Colonic mucosa (tissue), 4 donors: ENCODE measurements at regions not wholly inside any gene's neighbourhood (a gene's known extent, or its start where the extent isn't known, plus 50 kb on each side); places are given as distances from the start of the nearest gene placed in this dataset.

Experiments
- DNase-seq: peaks from one replicate; pipeline ENCODE4 v3.0.0-alpha.2; 2020
- H3K27ac ChIP-seq: fragments of 200-600 bp; one replicate; pipeline ENCODE4 v1.8.0; 2021
- H3K27me3 ChIP-seq: fragments of 200-600 bp; one replicate; pipeline ENCODE4 v1.8.0; 2021
- H3K36me3 ChIP-seq: fragments of 200-600 bp; one replicate; pipeline ENCODE4 v1.8.0; 2021
- H3K4me1 ChIP-seq: fragments of 200-600 bp; one replicate; pipeline ENCODE4 v1.8.0; 2021; ENCODE audit warnings: mild to moderate bottlenecking
- H3K4me3 ChIP-seq: fragments of 200-600 bp; one replicate; pipeline ENCODE4 v1.8.0; 2021
- H3K9ac ChIP-seq, 2 donors: one replicate each; pipeline ENCODE4 v1.7.0; 2013; ENCODE audit warnings: control low read depth in 2 of 2, low read depth in 2 of 2, low read length in 2 of 2
- H3K9me3 ChIP-seq: fragments of 200-600 bp; one replicate; pipeline ENCODE4 v1.8.0; 2021
- CTCF ChIP-seq: fragments of 200-600 bp; IDR thresholded peaks from one replicate; pipeline ENCODE4 v1.8.0; 2022; ENCODE audit warnings: antibody characterized with exemption, mild to moderate bottlenecking
- intact Hi-C: fragments of 100-400 bp; cut with DNase I; formaldehyde crosslinking; loops from one replicate; pipeline ENCODE4 v1.14.1; 2022
- donor health status: healthy.
- donor health status: DM: no; HTN: no; CAD: no.
- donor health status: DM: no; HTN: no; CAD: no.

GRCh38 chr2:67660015-67660602 is 263.0 kb downstream of the ETAA1 start:
- no peak for DNase-seq
- no peaks in the 10 kb centered on the region for H3K9me3 ChIP-seq
- no peak overlapping the region for H3K9ac ChIP-seq
- no peak overlapping the region for H3K4me3 ChIP-seq
- H3K27ac ChIP-seq: no peak overlapping the region
- no peak for TF ChIP-seq CTCF
- intact Hi-C loops: no loop called here
- no peaks in the 10 kb centered on the region for H3K27me3 ChIP-seq
- H3K4me1 ChIP-seq: no peaks in the 10 kb centered on the region
- H3K36me3 ChIP-seq: no peaks in the 10 kb centered on the region

- Histone ChIP-seq H3K4me3 (no peak overlapping the region), H3K27ac (no peak overlapping the region)
- TF ChIP-seq CTCF: no peak
Observed at GRCh38 chr2:67660871-67661270, 263.7 kb downstream of the ETAA1 start.

GRCh38 chr2:67662222-67662621 is 265.1 kb downstream of the ETAA1 start:
- H3K27ac ChIP-seq: no peak overlapping the region
- H3K4me3 ChIP-seq: no peak overlapping the region
- H3K27me3 ChIP-seq: no peaks in the 10 kb centered on the region
- H3K9me3 ChIP-seq: no peaks in the 10 kb centered on the region
- intact Hi-C loops: no loop called here
- H3K4me1 ChIP-seq: no peaks in the 10 kb centered on the region
- no peak overlapping the region for H3K9ac ChIP-seq
- no peak for TF ChIP-seq CTCF
- no peak for DNase-seq
- H3K36me3 ChIP-seq: no peaks in the 10 kb centered on the region

More at GRCh38 chr2:67660871-67661270, 263.7 kb downstream of the ETAA1 start:
- Histone ChIP-seq H3K4me1 (no peaks in the 10 kb centered on the region), H3K9ac (no peak overlapping the region), H3K27me3 (no peaks in the 10 kb centered on the region), H3K36me3 (no peaks in the 10 kb centered on the region), H3K9me3 (no peaks in the 10 kb centered on the region)
- no peak for DNase-seq
- intact Hi-C loops: no loop called here

GRCh38 chr2:67663776-67664175 is 266.6 kb downstream of the ETAA1 start:
- DNase-seq: no peak
- H3K27me3 ChIP-seq: no peaks in the 10 kb centered on the region
- no peak overlapping the region for H3K9ac ChIP-seq
- no peak for TF ChIP-seq CTCF
- no peaks in the 10 kb centered on the region for H3K4me1 ChIP-seq
- no peak overlapping the region for H3K4me3 ChIP-seq
- intact Hi-C loops: no loop called here
- H3K27ac ChIP-seq: no peak overlapping the region
- H3K36me3 ChIP-seq: no peaks in the 10 kb centered on the region
- no peaks in the 10 kb centered on the region for H3K9me3 ChIP-seq

- H3K9me3 ChIP-seq: no peaks in the 10 kb centered on the region
- H3K4me1 ChIP-seq: no peaks in the 10 kb centered on the region
- no peak for TF ChIP-seq CTCF
- no peaks in the 10 kb centered on the region for H3K36me3 ChIP-seq
- H3K4me3 ChIP-seq: no peak overlapping the region
- no peak overlapping the region for H3K9ac ChIP-seq
- no peak overlapping the region for H3K27ac ChIP-seq
- intact Hi-C loops: no loop called here
- H3K27me3 ChIP-seq: no peaks in the 10 kb centered on the region
- DNase-seq: no peak
Observed at GRCh38 chr2:67666386-67667053, 269.4 kb downstream of the ETAA1 start.
